GM12864 (cell line): ENCODE measurements at regions not wholly inside any gene's neighbourhood (a gene's known extent, or its start where the extent isn't known, plus 50 kb on each side); places are given as distances from the start of the nearest gene placed in this dataset.

Experiments used
- DNase-seq: peaks from one replicate; pipeline ENCODE4 v3.0.0-alpha.2; 2011; ENCODE audit warnings: low read depth
- H3K4me3 ChIP-seq: 2 replicates; pipeline ENCODE4 v1.5.1; 2011; ENCODE audit warnings: mild to moderate bottlenecking, low read depth, low read length, control low read depth
- CTCF ChIP-seq: IDR thresholded peaks from 2 replicates; pipeline ENCODE4 v1.5.1; 2011; ENCODE audit warnings: low read depth, mild to moderate bottlenecking, moderate library complexity, low read length, control low read depth, inconsistent platforms; ENCODE audit errors: missing control alignments

GRCh38 chr1:59241909-59242308, 55.0 kb upstream of the FGGY start:
- DNase-seq = no peak
- TF ChIP-seq CTCF = no peak

GRCh38 chr1:59242370-59242769, 54.5 kb upstream of the FGGY start:
- no peak overlapping the region for H3K4me3 ChIP-seq
- no peak for TF ChIP-seq CTCF
- DNase-seq = no peak

More at GRCh38 chr1:59241909-59242308, 55.0 kb upstream of the FGGY start:
- H3K4me3 ChIP-seq = no peak overlapping the region

GRCh38 chr1:59243550-59243949, 53.3 kb upstream of the FGGY start:
- no peak for DNase-seq
- TF ChIP-seq CTCF = no peak
- no peak overlapping the region for H3K4me3 ChIP-seq

GRCh38 chr1:59243978-59244377, 52.9 kb upstream of the FGGY start:
- DNase-seq = no peak
- no peak for TF ChIP-seq CTCF
- H3K4me3 ChIP-seq = no peak overlapping the region

GRCh38 chr1:59244891-59245290, 52.0 kb upstream of the FGGY start:
- DNase-seq = no peak
- TF ChIP-seq CTCF = no peak
- H3K4me3 ChIP-seq = no peak overlapping the region
